NCI-H82 treated with DMSO at 0.1 percent for 48 hours (cell line): ENCODE measurements at regions not wholly inside any gene's neighbourhood (a gene's known extent, or its start where the extent isn't known, plus 50 kb on each side); places are given as distances from the start of the nearest gene placed in this dataset.

Experiments used
- DNase-seq: peaks from one replicate; lab custom pipeline; 2025; ENCODE audit not compliant: unreplicated experiment; lab: John Stamatoyannopoulos, UW

- DNase-seq, result no peak
These were observed 50.2 kb upstream of the XPA start for GRCh38 chr9:97747201-97747965.

GRCh38 chr9:97748525-97748924 lies 51.4 kb upstream of the XPA start:
- DNase-seq, result no peak

- DNase-seq, result no peak
These were observed 52.8 kb upstream of the XPA start for GRCh38 chr9:97749928-97750327.

GRCh38 chr9:97751531-97751930 lies 54.4 kb upstream of the XPA start:
- no peak for DNase-seq

GRCh38 chr9:97752274-97752673 lies 55.1 kb upstream of the XPA start:
- no peak for DNase-seq

- DNase-seq, result no peak
These were observed 56.2 kb upstream of the XPA start for GRCh38 chr9:97753364-97753763.

- no peak for DNase-seq
These were observed 56.8 kb upstream of the XPA start for GRCh38 chr9:97753975-97754374.

GRCh38 chr9:97755618-97756267 lies 58.6 kb upstream of the XPA start:
- no peak for DNase-seq

GRCh38 chr9:97756991-97757390 lies 59.9 kb upstream of the XPA start:
- no peak for DNase-seq

- no peak for DNase-seq
These were observed 61.3 kb upstream of the XPA start for GRCh38 chr9:97758334-97758916.

GRCh38 chr9:97759581-97760288 lies 62.6 kb upstream of the XPA start:
- DNase-seq, result no peak

- DNase-seq, result no peak
These were observed 64.0 kb upstream of the XPA start for GRCh38 chr9:97761056-97761598.

- no peak for DNase-seq
These were observed 64.7 kb upstream of the XPA start for GRCh38 chr9:97761879-97762278.

GRCh38 chr9:97763874-97764273 lies 66.7 kb upstream of the XPA start:
- no peak for DNase-seq

GRCh38 chr9:97766092-97766491 lies 69.0 kb upstream of the XPA start:
- no peak for DNase-seq

- no peak for DNase-seq
These were observed 69.5 kb upstream of the XPA start for GRCh38 chr9:97766610-97767009.

- DNase-seq, result no peak
These were observed 70.8 kb upstream of the XPA start for GRCh38 chr9:97767891-97768290.

GRCh38 chr9:97768746-97769145 lies 71.6 kb upstream of the XPA start:
- DNase-seq, result no peak

GRCh38 chr9:97769208-97769607 lies 72.1 kb upstream of the XPA start:
- DNase-seq, result no peak

GRCh38 chr9:97770808-97771372 lies 73.8 kb upstream of the XPA start:
- DNase-seq, result no peak

GRCh38 chr9:97771641-97772040 lies 74.5 kb upstream of the XPA start:
- DNase-seq, result peak; percentile 28
